Urothelium cell line (cell line): ENCODE measurements at regions not wholly inside any gene's neighbourhood (a gene's known extent, or its start where the extent isn't known, plus 50 kb on each side); places are given as distances from the start of the nearest gene placed in this dataset.
"Not testable (repeated sequence)": the region's sequence is repeated elsewhere in the genome, so short reads cannot be mapped to it uniquely, and the experiment has no call there.

Source experiments
- DNase-seq: peaks from one replicate; pipeline ENCODE4 v3.0.0; 2011; ENCODE audit warnings: low spot score, mixed read lengths
- FAIRE-seq: peaks from 2 replicates; lab custom pipeline; 2011; peaks lifted over from hg19 to GRCh38; lab: Jason Lieb, UNC

DNA sequence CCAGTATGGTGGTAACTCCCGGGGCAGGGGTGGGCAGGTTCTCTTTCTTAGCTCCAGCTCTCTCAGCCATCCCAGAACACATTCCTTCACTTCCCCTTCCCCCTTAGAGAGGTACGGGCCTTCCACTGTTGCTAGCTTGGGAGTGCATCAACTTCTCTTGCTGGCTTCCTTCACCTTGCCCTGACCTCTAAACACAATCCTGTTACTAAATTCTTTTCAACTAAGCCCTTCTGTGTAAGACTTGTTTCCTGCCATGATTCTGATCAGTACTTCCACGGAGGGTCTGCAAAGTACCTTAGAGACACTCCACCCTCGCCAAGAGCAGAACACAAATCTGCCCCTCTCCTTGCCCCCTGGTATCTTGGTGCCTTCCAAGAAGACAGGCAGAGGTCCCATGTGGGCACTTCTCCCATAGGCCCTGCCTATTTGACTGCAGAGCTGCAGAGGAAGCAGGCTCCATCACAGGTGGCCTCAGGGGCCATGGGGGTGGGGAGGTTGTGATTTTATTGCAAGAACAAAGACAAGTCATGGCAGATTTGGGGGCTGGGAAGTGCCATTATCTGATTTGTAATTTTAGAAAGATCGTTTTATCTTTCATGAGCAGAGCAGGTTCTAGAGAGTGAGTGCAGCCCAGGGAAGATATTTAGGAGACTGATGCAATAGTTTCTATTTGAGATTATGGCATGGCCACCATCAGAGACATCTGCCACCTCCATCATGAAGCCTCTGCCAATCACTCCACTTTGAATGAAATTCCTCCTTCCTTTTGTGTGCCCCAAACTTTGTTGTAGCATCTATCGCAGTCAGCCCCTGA, 182.5 kb upstream of the JUN start:
- FAIRE-seq (no peak), DNase-seq (no peak)

DNA sequence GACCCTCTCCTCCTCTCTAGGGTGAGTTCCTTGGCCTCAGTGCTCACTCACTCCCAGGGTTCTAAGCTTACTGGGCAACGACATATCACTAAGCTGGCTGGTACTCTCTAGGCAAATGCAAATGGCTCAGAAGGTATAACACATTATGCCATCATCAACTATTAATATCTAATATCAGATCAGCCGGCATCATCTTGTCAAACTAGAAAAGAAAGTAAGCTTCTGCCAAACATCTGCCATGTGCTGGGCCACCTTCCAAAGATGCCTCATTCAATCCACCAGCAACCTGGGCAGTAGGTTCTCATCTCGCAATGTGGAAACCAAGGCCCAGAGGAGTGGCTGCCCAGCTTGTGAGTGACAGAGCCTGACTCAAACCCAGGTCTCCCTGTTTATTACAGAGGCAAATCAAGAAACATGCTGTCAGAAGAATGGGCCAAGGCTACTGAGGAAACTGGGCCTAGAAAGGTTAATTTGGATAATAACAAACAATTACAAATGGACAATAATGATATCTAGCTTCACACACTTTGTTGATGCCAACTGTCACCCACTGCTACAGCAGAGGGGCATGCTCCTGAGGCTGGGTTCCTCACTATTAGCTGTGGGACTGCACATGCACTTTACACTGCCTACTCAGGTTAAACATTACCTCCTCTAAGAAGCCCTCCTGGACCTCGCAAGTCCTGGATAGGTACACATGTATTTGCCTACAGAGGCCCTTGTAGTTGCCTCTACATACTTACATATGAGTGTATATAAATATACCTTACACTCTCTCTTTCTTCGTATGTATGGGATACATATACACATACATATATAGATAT, 183.3 kb upstream of the JUN start:
- DNase-seq: no peak
- no peak for FAIRE-seq

DNA sequence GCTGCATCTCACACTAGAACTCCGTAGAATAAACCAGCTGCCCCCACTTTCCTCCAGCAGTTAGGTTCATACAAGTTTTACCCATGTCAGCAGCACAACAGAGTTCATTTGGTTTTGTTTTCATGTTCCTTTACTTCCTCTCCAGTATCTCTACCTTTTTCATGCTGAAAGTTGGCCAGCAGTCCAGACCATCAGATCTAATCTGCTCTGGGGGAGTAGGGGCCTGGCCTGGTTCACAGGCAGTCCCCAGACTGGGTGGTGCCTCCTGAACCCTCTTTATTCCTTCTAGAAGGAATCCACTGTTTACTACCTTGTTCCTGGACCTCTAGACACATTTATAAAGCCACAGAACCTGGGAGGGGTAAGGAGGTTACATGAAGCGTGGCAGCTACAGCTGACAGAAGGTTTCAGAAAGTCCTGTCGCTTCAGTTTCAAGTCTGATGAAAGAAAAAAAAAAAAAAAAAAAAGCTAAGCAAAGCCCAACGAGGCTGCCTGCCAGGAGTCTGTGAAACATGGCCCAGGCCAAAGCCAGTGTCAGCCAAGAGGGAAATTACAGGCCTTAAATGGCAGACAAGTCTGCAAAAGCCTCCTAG, 184.6 kb upstream of the JUN start:
- DNase-seq: no peak
- FAIRE-seq: no peak

DNA sequence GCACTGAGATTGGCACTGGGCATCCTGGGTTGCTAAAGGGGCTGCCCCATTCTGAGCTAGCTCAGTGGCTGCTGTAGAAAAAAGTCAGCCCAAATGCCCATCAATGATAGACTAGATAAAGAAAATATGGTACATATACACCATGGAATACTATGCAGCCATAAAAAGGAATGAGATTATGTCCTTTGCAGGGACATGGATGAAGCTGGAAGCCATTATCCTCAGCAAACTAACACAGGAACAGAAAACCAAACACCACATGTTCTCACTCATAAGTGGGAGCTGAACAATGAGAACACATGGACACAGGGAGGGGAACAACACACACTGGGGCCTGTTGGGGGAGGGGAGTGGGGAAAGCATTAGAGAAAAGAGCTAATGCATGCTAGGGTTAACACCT, 185.3 kb upstream of the JUN start:
- FAIRE-seq, DNase-seq: not testable (repeated sequence)

DNA sequence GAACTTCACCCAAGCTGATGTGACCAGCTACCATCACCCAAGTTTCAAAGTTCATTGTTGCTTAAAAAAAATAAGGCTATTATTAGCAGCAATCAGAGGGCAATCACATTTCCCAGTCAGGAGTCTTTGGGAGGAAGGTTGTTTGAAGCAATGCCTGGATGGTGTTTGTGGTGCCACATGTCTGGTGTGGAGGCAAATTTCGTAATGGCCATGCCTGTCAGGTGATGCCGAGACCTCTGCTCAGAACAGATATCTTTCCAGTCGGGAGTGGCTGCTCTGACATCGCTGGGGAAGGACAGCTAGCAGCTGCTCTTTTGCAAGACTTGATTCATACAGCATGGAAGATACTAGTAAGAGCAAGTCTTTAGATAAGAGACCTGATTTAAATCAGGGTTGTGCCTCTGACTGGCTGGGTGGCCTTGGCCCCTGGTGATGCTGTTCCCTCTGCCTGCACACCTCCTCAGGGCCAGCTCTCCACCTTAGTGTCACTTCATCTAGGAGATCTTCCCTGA, 187.8 kb upstream of the JUN start:
- FAIRE-seq: no peak
- no peak for DNase-seq

DNA sequence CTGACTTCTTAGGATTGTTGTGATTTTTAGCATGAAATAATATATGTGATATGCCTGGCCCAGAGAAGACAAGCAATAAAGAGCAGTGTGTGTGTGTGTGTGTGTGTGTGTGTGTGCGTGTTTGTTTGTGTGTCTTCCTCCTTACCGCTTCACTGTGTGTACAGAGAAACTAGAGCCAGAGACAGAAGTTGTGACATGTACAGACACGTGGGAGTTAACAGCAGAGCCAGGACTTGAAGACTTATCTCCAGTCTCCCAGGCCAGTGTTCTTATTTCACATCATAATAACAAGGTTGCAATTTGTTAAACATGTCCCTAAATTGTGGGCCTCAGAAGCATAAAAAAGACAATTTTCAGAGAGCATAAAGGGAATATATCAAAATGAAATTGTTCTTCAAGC, 192.0 kb upstream of the JUN start:
- FAIRE-seq (no peak), DNase-seq (no peak)

DNA sequence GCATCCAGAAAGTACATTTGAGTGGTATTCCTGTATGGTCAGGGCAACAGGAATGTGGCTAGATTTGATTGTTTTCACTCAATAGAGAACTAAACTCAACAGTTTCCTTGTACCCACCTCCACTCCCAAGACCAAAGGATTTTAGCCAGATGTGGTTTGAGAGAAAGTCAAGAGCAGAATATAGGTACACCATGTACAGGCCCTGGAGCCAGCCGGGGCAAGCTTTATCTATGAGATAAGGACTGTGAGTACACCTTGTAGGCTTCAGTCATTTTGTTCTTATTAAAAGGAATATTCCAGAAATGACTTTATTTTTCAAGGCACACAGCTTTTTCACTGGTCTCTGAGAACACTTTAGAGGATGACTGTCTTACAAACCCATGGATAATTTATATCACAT, 192.4 kb upstream of the JUN start:
- no peak for DNase-seq
- FAIRE-seq: no peak

DNA sequence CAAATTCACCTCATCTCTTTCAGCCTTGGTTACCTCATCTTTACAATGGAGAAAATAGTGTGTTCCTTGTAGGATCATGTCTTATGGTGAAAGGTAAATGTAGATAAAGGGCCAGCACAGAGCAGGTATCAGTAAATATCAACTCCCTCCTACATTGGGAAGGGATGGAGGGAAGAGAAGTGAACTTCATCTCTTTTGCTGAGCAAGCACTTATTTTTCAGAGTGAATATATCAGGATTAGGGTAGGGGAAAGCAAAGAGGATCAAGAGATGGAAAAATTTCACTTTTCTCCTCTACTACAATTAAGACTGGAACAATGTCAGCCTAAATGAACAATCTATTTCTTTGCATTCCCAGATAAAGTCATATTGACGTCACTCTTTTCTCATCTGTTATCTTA, 193.8 kb upstream of the JUN start:
- FAIRE-seq (no peak), DNase-seq (no peak)

DNA sequence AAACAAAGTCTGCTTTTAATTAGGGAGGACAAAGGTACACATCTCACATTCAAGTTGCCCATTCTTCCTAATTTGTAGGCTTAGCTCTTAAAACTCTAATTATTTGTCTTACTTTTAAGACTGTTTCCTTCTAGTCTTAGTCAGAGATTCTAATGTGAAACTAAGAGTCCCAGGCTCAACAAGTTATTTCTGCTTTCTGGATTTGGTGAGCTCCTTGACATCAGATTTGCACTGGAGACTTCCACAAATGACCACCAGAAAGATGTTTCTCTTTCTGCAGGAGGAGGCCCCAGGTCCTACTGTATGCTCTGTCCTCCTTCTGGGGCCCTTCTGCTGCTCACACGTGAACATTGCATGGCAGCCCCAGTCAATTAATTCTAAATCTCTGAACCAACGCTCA, 194.2 kb upstream of the JUN start:
- no peak for DNase-seq
- FAIRE-seq: no peak

DNA sequence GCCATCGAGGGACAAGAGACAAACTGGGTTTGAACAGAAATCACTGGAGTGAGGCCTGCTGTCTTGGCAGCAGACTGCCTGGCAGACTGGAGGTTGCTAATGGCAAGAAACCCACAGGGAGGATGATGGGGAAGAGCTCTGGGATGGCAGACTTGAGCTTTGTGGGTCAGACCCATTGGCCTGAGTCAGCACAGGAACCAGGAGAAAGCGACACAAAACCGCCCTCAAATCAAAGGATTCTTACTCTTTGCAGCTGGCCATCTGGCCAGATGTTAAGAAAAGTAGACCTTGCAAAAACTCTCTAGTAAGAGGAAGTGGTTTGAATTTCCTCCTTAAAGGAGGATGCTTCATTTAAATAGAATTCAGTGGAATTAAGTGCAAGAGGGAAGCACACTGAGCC, 195.2 kb upstream of the JUN start:
- no peak for DNase-seq
- no peak for FAIRE-seq

DNA sequence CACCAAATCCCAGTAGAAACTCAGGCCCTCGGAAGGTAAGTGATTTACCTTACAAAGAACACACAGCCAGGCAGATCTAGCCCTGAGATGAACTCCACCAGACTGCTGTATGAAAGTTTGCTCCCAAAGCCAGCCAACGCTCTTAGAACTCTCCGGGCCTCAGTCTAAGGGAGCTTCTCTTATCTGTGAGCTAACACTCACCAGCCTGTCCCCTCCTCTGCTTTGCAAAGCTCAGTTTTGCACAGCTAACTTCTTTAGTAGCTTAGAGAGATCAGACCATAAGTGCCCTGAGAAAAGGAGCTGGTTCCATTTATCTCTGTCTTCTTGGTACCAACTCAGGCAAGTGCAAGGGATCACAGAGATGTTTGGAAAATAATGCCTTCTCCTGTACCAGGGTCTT, 195.8 kb upstream of the JUN start:
- FAIRE-seq: no peak
- no peak for DNase-seq

DNA sequence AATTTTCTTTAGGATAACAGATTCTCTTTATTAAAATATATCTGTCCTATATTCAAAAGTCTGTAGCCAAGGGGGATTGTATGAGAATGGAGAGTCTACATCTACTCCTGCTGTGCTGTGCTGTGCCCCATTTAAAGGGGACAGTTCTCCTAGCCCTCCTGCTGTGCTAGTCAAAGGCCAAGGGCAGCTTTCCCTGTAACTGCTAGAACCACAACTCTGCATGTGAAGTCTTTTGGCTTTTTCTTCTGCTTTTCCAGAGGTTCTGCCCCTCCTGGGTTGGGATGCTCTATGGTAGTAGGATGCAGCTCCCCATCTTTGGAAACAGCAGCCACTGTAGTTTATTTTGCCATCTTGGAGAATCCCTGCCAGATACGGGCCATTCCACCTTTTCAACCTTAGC, 197.5 kb upstream of the JUN start:
- FAIRE-seq (no peak), DNase-seq (no peak)

DNA sequence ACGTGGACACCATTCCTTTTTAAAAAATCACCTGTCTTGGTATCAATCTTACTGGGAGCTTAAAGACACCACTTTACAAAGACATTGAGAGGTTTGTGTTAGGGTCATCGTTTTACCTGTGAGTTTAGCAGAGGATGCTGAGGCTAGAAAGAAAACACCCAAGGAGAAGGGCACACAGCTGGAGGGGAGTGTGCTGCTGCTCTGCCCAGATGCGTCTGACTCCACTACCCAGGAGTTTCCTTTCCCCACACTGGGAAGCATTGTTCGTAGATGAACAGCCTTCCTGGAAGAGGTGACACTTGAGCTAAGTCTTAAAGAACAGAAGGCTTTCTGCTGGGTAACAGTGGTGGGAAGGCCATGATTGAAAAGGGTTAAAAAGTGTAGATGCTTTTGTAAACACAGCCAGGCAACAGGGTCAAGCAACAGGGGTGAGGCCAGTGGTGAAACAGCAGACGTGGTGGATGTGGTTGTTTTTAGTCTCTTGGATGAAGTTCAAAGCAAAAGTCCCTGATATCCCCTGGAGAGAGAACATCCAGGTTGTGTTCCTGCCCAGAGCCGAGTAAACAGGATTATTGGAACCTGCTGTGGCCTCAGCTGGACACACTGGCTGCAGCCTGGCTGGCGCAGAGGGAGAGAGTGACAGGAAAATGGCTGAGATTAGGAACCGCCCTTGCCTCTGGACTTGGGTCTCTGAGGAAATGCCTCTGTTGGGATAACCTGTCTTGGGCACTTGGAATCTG, 198.6 kb upstream of the JUN start:
- no peak for FAIRE-seq
- no peak for DNase-seq

DNA sequence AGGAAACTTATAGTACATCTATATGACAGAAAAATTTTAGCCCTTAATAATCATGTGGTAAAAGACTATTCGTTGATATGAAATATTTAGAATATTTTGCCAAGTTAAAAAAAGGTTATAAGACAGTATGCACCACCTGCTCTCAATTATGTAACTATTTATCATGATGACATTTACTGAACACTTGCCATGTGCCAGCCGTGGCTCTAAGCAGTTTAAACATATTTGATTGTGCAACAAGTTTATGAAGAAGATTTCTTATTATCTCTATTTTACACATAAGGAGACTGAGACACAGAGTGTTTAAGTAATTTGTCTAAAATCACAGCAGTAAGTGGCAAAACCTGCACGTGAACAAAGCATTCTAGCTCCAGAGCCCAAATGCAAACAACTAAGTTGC, 199.3 kb upstream of the JUN start:
- FAIRE-seq (no peak), DNase-seq (no peak)

DNA sequence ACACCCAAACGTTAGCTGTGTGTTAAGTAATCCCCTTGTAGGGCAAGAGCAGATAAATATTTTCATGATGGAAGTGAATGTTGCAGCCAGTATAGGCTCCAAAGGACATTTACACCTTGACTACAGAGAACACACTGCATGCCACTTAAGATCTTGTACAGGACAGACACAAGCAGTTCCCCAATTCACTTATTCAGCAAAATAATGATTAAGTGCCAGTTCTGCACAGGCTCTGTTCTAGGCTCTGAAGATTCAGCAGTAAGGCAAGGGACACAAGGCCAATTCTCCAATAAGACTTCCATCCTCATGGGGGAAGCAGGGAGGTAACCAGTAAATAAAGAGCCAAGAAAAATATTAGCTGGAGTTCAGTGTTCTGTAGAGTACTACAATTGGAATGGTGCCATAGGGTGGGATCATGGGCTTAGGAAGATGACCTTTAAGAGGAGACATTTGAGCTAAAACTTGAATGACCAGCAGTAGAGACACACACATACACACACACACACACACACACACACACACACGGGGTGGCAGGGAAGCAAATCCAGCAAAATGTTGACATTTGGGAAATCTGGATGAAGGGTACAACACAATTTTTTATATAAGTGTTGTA, 199.9 kb upstream of the JUN start:
- FAIRE-seq: no peak
- DNase-seq: no peak

DNA sequence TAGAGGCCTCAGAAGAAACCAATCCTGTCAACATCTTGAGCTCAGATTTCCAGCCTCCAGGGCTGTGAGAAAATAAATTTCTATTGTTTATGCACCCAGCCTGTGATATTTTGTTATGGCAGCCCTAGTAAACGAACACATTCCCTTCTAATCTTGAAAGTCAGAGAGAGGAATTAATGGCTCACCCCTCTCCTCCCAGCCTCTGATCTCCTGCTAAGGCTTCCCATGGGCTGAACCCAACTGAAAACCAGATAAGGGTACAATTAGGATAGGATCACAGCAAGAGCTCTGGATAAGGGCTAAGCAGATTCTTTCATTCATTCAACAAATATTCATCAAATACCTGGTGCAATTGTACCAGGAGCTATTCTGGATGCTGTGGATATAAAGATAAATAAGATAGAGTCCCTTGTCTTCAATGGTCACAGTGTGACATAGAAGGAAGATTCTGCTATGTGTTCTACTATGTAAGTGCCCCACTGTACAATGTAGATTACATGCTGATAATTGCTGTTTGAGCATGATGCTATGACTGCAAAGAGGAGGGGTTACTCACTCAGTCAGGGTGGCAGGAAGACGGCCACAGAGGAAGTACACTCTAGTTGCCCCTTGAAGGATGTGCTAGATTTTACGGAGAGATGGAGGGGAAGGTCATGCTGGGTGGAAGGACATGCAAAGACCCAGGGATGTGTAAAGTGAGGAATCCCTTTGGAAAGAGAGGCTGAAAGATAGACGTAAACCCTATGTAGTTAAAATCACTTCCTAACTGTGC, 203.3 kb upstream of the JUN start:
- DNase-seq (no peak), FAIRE-seq (no peak)

DNA sequence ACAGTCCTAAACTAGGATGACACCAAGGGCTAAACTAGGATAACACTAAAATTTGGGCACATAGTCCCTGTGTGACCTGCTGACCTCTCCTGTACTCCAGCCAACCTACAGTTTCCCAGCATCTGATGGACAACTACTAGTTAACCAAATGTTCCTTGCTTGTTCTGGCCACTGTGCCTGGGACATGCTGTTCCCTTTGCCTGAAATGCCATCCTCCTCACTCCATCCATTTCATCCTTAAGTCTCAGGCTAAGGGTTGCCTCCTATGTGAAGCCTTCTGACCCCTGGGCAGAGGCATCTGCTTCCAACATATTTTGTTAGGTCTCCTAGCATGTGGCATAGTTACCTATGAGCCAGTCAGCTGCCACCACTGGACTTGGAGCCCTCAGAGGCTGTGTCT, 204.9 kb upstream of the JUN start:
- DNase-seq: no peak
- FAIRE-seq: no peak

DNA sequence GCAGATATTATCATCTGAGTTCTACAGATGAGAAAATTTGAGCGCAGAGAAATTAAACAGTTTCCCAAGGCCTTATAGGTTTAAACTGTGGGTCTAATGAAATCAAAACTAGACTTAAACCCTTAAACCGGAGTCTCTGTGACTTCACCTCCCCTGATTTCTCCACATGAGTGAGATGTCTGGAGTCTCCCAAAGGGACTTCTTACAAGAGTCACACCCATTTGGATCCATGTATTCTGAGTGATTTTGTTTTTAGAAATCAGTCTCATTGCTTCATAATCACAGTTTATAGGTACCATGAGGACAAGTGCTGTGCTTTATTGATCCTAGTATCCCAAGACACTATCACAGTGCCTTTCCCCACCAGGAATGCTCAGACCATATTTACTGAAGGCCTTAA, 206.0 kb upstream of the JUN start:
- no peak for DNase-seq
- no peak for FAIRE-seq

DNA sequence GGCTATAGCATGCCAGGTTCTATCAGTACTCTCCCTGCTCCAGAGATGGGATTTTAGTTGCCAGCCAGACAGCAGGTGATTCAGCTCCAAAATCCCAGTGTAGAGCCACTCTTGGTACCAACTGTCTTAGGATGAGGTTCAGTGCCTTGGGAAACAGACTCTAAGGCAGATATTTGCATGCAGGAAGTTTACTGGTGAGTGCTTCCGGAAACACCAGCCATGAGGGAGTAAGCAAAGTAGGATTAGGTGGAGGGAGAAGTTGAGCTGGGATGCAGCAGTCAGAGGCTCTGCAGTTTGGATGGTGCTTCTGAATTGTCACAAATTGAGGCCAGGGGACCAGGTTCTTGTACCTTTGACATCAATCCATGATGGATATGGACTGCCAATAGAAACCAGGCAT, 207.5 kb upstream of the JUN start:
- DNase-seq: no peak
- no peak for FAIRE-seq

DNA sequence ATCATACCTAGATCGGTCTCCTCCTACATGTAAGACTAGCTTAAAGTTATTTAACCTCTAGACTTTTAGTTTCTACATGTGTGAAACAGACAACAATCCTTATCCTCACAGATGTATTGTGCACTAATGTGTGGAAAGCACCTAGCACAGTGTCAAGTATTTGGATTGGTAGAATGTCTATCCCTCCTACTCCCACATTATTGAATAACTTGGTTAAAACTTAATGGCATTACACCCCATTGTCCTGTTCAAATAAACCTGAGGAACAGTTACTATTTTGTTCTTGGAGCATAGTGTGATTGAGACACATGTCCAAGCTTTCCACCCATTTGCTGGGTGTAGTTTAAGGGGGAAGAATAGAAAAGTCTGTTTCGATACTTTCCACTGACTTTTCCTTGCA, 208.8 kb upstream of the JUN start:
- FAIRE-seq (no peak), DNase-seq (no peak)
